GM19023 (cell line): ENCODE measurements at regions not wholly inside any gene's neighbourhood (a gene's known extent, or its start where the extent isn't known, plus 50 kb on each side); places are given as distances from the start of the nearest gene placed in this dataset.

Source experiments
- ATAC-seq: cut with Tn5 transposase; IDR thresholded peaks from one replicate; pipeline ENCODE4 v1.9.1; 2021; ENCODE audit warnings: mild to moderate bottlenecking, moderate library complexity; ENCODE audit not compliant: unreplicated experiment

DNA sequence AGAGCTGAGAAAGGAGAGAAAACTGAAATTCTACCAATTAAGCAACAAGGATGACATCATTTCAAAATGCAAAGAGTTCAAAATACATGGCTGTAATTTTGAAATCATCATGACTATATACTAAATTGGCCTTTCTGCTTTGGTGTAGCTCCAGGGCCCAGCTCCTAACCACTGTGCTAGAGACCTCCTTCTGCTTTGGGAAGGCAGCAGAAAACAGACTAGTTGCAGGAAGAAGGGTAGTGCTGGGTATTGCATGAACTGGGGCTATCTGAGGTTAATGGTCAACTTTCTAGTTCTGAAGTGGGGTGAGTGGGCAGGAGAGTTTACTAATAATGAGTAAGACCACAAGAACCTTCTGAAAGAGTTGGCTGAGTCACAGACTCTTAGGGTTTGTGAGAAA lies 66.2 kb downstream of the PTGER2 start:
- peak; percentile 99 for ATAC-seq
